Stomach smooth muscle (tissue), 2 donors: ENCODE measurements at regions not wholly inside any gene's neighbourhood (a gene's known extent, or its start where the extent isn't known, plus 50 kb on each side); places are given as distances from the start of the nearest gene placed in this dataset.

Experiments
- H3K27ac ChIP-seq: one replicate; pipeline ENCODE4 v1.7.0; 2013; ENCODE audit warnings: mild to moderate bottlenecking, low read length, inconsistent platforms
- H3K27me3 ChIP-seq, 2 donors: one replicate each; pipeline ENCODE4 v1.7.0; 2013; ENCODE audit warnings: low read length in 2 of 2; ENCODE audit not compliant: insufficient read depth in 2 of 2, control insufficient read depth in 1 of 2
- H3K36me3 ChIP-seq, 2 donors: one replicate each; pipeline ENCODE4 v1.7.0; 2013; ENCODE audit warnings: low read length in 2 of 2; ENCODE audit not compliant: control insufficient read depth in 2 of 2, insufficient read depth in 2 of 2
- H3K4me1 ChIP-seq: one replicate; pipeline ENCODE4 v1.7.0; 2013; ENCODE audit warnings: low read length; ENCODE audit not compliant: control insufficient read depth, insufficient read depth
- H3K4me3 ChIP-seq, 2 donors: one replicate each; pipeline ENCODE4 v1.7.0; 2013; ENCODE audit warnings: low read length in 2 of 2
- H3K9ac ChIP-seq, 2 donors: one replicate each; pipeline ENCODE4 v1.7.0; 2013; ENCODE audit warnings: low read length in 2 of 2, mild to moderate bottlenecking in 1 of 2
- H3K9me3 ChIP-seq, 2 donors: one replicate each; pipeline ENCODE4 v1.7.0; 2013; ENCODE audit warnings: low read length in 2 of 2; ENCODE audit not compliant: control insufficient read depth in 2 of 2
- donor health status: healthy.
- donor health status: Pancreatic carcinoma.

GRCh38 chr2:5986801-5987787 lies 294.9 kb downstream of the SOX11 start:
- H3K4me3 ChIP-seq, result no peak overlapping the region
- H3K36me3 ChIP-seq, result no peaks in the 10 kb centered on the region
- H3K9ac ChIP-seq, result no peak overlapping the region
- no peaks in the 10 kb centered on the region for H3K4me1 ChIP-seq
- H3K9me3 ChIP-seq, result peaks cover 0 to 4% of the 10 kb centered on the region in 2 donors
- H3K27ac ChIP-seq, result no peak overlapping the region
- H3K27me3 ChIP-seq, result peaks cover 0 to 2% of the 10 kb centered on the region in 2 donors

- no peak overlapping the region for H3K27ac ChIP-seq
- no peaks in the 10 kb centered on the region for H3K4me1 ChIP-seq
- H3K27me3 ChIP-seq, result peaks cover 0 to 2% of the 10 kb centered on the region in 2 donors
- no peak overlapping the region for H3K4me3 ChIP-seq
- no peaks in the 10 kb centered on the region for H3K36me3 ChIP-seq
- no peak overlapping the region for H3K9ac ChIP-seq
- peaks cover 0 to 4% of the 10 kb centered on the region in 2 donors for H3K9me3 ChIP-seq
Measured at GRCh38 chr2:5988120-5988519, 295.9 kb downstream of the SOX11 start.

DNA sequence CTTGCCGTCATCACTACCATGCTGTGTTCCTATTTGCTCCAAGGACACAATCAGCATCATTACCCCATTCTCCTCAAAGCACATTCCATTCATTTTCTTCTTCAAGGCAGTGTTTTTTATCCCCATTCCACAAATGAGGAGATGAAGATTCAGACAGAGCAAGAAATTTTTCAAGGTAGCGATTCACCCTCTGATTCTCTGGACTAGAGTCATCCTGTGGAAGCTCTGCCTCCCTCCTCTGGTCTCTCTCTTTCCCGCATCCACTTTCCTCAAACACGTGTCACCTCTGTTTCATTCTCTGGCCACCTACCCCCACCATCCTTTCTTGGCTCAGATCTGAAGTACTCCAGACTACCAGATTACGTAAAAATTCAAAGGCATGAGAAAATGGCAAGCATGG lies 297.9 kb downstream of the SOX11 start:
- H3K4me1 ChIP-seq, result no peaks in the 10 kb centered on the region
- peaks cover 0 to 2% of the 10 kb centered on the region in 2 donors for H3K27me3 ChIP-seq
- H3K4me3 ChIP-seq, result no peak overlapping the region
- no peak overlapping the region for H3K9ac ChIP-seq
- H3K27ac ChIP-seq, result no peak overlapping the region
- peaks cover 0 to 4% of the 10 kb centered on the region in 2 donors for H3K9me3 ChIP-seq
- H3K36me3 ChIP-seq, result no peaks in the 10 kb centered on the region

GRCh38 chr2:5991305-5991968 lies 299.3 kb downstream of the SOX11 start:
- no peak overlapping the region for H3K9ac ChIP-seq
- H3K27ac ChIP-seq, result no peak overlapping the region
- H3K9me3 ChIP-seq, result peaks cover 0 to 4% of the 10 kb centered on the region in 2 donors
- H3K36me3 ChIP-seq, result no peaks in the 10 kb centered on the region
- no peaks in the 10 kb centered on the region for H3K4me1 ChIP-seq
- no peak overlapping the region for H3K4me3 ChIP-seq
- peaks cover 0 to 2% of the 10 kb centered on the region in 2 donors for H3K27me3 ChIP-seq

DNA sequence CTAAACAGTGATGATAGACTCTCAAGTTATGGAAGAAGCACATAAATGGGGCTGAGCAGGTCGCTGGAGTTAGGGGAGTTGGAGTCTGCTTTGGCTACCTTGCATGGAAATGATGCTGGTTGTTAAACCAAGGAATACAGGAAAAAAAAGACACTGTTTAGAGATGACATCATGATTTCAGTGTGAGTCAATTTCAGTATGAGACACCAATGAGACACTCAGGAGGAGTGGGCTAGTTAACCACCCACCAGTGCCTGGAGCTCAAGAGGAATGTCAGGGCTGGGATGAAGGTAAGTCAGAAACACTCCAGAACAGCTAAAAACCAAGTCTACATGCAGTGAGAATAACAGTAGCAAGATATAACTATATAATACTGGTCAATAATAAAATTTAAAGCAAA lies 303.6 kb downstream of the SOX11 start:
- Histone ChIP-seq H3K4me1 (no peaks in the 10 kb centered on the region), H3K27me3 (no peaks in the 10 kb centered on the region), H3K9ac (no peak overlapping the region), H3K4me3 (no peak overlapping the region), H3K36me3 (no peaks in the 10 kb centered on the region), H3K9me3 (no peaks in the 10 kb centered on the region), H3K27ac (no peak overlapping the region)

GRCh38 chr2:6008186-6008585 lies 316.0 kb downstream of the SOX11 start:
- no peaks in the 10 kb centered on the region for H3K4me1 ChIP-seq
- no peak overlapping the region for H3K9ac ChIP-seq
- H3K9me3 ChIP-seq, result no peaks in the 10 kb centered on the region
- no peak overlapping the region for H3K27ac ChIP-seq
- no peaks in the 10 kb centered on the region for H3K36me3 ChIP-seq
- H3K27me3 ChIP-seq, result no peaks in the 10 kb centered on the region
- H3K4me3 ChIP-seq, result no peak overlapping the region

DNA sequence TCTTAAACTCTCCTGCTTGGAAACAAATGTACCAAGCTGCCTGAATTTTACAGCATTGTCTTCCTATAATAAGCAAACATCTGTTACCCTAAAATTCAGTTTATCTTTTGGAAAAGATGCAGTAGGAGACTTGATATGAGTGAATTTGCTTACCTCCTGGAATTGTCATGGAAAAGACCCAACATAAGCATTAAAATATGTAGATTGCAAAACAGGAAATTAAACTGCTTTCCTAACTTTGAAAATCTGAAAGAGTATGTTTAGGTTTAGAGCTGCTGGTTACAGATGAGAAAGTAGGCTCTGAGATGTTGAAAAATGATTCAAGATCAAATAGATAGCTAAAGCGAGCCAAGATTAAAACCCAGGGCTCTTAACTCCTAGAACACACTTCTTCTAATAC lies 316.5 kb downstream of the SOX11 start:
- Histone ChIP-seq H3K9me3 (no peaks in the 10 kb centered on the region), H3K4me3 (no peak overlapping the region), H3K27ac (no peak overlapping the region), H3K9ac (no peak overlapping the region), H3K4me1 (no peaks in the 10 kb centered on the region), H3K36me3 (no peaks in the 10 kb centered on the region), H3K27me3 (no peaks in the 10 kb centered on the region)

- H3K4me3 ChIP-seq, result no peak overlapping the region
- H3K27ac ChIP-seq, result no peak overlapping the region
- H3K9ac ChIP-seq, result no peak overlapping the region
- H3K4me1 ChIP-seq, result no peaks in the 10 kb centered on the region
- no peaks in the 10 kb centered on the region for H3K36me3 ChIP-seq
- no peaks in the 10 kb centered on the region for H3K9me3 ChIP-seq
- H3K27me3 ChIP-seq, result no peaks in the 10 kb centered on the region
Measured at GRCh38 chr2:6010163-6010562, 318.0 kb downstream of the SOX11 start.

DNA sequence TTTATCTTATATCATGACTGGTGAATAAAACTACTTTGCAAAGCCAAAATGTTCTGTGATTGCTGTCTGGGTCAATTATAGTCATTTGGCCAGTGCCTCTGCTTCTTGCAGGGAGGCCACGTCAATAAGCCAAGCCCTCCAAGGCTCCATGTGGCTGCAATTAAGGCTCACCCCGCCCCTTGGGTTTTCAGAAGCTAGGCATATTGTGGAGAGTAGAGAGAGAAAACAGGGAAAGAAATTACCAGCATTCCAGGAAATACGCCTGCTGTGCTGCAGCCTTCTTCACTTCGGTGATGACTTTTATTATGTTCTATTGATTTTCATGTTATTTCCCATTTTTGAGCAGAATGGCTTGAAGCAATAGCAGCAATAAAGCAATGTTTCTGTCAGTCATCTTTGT lies 319.7 kb downstream of the SOX11 start:
- H3K9ac ChIP-seq, result no peak overlapping the region
- no peaks in the 10 kb centered on the region for H3K36me3 ChIP-seq
- H3K27me3 ChIP-seq, result no peaks in the 10 kb centered on the region
- no peaks in the 10 kb centered on the region for H3K4me1 ChIP-seq
- no peak overlapping the region for H3K27ac ChIP-seq
- H3K9me3 ChIP-seq, result no peaks in the 10 kb centered on the region
- H3K4me3 ChIP-seq, result no peak overlapping the region

DNA sequence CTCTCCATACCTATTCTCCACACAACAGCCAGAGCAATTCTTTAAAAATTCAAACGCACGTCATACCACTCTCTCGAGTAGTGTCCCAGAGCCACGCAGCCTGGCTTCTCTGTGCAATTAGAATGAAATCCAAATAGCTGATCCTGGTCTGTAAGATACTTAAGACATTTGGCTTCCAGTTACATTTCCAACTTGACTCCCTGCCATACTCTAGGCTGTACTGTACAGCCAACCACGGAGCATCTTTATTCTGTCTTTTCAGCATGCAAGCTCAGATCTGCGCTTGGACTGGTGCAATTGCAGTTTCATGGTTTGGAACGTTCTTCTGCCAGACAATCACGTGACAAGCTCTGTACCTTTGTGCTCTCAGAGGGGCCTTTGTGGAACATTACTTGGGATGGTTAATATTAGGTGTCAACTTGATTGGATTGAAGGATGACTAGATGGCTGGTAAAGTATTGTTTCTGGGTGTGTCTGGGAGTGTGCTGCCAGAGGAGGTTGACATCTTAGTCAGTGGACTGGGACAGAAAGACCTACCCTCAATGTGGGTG lies 325.6 kb downstream of the SOX11 start:
- Histone ChIP-seq H3K9ac (no peak overlapping the region), H3K36me3 (no peaks in the 10 kb centered on the region), H3K27me3 (no peaks in the 10 kb centered on the region), H3K27ac (no peak overlapping the region), H3K4me1 (no peaks in the 10 kb centered on the region), H3K9me3 (no peaks in the 10 kb centered on the region), H3K4me3 (no peak overlapping the region)
